Ovary (tissue), 3 donors: ENCODE measurements at regions not wholly inside any gene's neighbourhood (a gene's known extent, or its start where the extent isn't known, plus 50 kb on each side); places are given as distances from the start of the nearest gene placed in this dataset.

Experiments used
- EP300 ChIP-seq: sonication (generic); formaldehyde crosslinking; IDR thresholded peaks from one replicate; pipeline ENCODE4 v1.6.1; 2017; ENCODE audit warnings: antibody characterized with exemption
- TF ChIP-seq, protein P1 (sequence below), 3 donors: fragments of 450-650 bp in 2 of 3; fragments of 200-600 bp in 1 of 3; IDR thresholded peaks; one replicate each; pipeline versions ENCODE4 v1.5.1 to v1.8.0; 2016 to 2022; ENCODE audit warnings: antibody characterized with exemption in 3 of 3, mild to moderate bottlenecking in 1 of 3
- donor health status: DM: no; HTN: no; CAD: no.

DNA sequence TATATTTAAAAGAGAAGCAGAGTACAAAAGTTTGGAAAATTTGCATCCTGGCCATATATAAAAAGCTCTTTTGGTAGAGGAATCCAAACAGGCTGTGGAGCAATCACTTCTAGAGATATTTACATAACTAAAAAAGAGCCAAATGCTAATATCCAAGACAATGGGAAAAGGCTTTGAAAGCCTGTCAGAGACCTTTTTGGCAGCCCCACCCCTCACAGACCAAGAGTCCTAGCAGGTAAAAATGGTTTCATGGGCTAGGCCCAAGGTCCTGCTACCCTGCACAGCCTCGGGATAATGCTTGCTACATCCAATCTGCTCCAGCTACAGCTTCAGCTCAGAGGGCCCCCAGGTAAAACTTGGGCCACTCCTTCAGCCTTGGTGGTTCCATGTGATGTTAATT lies 430.2 kb upstream of the KCND2 start:
- no peak for TF ChIP-seq EP300
- TF ChIP-seq, protein P1, sequence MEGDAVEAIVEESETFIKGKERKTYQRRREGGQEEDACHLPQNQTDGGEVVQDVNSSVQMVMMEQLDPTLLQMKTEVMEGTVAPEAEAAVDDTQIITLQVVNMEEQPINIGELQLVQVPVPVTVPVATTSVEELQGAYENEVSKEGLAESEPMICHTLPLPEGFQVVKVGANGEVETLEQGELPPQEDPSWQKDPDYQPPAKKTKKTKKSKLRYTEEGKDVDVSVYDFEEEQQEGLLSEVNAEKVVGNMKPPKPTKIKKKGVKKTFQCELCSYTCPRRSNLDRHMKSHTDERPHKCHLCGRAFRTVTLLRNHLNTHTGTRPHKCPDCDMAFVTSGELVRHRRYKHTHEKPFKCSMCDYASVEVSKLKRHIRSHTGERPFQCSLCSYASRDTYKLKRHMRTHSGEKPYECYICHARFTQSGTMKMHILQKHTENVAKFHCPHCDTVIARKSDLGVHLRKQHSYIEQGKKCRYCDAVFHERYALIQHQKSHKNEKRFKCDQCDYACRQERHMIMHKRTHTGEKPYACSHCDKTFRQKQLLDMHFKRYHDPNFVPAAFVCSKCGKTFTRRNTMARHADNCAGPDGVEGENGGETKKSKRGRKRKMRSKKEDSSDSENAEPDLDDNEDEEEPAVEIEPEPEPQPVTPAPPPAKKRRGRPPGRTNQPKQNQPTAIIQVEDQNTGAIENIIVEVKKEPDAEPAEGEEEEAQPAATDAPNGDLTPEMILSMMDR (IDR thresholded peaks at IDR 0.05) = no peak
